ENCODE measurements at regions not wholly inside any gene's neighbourhood (a gene's known extent, or its start where the extent isn't known, plus 50 kb on each side); places are given as distances from the start of the nearest gene placed in this dataset.

DNA sequence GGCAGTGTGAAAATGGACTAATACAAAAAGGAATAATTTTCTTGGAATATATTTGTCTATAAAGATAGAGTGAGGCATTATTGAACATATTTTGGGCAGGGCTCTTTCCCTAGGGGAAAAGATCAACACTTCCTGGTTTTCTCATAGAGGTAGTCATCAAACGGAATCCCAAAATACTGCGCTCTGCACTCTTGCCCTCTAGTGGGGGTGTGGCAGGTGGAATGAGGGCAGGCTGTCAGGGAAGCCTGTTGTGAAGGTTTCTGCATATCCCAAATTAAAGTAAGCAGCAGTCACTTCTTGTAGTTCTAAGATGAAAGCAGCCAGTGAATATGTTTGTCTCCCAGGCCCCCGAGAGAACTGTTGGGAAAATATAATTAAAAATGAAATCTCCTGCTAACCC, 666.8 kb upstream of the TMEM132C start:
- TF ChIP-seq, protein P1, sequence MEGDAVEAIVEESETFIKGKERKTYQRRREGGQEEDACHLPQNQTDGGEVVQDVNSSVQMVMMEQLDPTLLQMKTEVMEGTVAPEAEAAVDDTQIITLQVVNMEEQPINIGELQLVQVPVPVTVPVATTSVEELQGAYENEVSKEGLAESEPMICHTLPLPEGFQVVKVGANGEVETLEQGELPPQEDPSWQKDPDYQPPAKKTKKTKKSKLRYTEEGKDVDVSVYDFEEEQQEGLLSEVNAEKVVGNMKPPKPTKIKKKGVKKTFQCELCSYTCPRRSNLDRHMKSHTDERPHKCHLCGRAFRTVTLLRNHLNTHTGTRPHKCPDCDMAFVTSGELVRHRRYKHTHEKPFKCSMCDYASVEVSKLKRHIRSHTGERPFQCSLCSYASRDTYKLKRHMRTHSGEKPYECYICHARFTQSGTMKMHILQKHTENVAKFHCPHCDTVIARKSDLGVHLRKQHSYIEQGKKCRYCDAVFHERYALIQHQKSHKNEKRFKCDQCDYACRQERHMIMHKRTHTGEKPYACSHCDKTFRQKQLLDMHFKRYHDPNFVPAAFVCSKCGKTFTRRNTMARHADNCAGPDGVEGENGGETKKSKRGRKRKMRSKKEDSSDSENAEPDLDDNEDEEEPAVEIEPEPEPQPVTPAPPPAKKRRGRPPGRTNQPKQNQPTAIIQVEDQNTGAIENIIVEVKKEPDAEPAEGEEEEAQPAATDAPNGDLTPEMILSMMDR (IDR thresholded peaks at IDR 0.05; ENCODE audit: insufficient read depth, low read length), result no peak
- TF ChIP-seq, protein P2, sequence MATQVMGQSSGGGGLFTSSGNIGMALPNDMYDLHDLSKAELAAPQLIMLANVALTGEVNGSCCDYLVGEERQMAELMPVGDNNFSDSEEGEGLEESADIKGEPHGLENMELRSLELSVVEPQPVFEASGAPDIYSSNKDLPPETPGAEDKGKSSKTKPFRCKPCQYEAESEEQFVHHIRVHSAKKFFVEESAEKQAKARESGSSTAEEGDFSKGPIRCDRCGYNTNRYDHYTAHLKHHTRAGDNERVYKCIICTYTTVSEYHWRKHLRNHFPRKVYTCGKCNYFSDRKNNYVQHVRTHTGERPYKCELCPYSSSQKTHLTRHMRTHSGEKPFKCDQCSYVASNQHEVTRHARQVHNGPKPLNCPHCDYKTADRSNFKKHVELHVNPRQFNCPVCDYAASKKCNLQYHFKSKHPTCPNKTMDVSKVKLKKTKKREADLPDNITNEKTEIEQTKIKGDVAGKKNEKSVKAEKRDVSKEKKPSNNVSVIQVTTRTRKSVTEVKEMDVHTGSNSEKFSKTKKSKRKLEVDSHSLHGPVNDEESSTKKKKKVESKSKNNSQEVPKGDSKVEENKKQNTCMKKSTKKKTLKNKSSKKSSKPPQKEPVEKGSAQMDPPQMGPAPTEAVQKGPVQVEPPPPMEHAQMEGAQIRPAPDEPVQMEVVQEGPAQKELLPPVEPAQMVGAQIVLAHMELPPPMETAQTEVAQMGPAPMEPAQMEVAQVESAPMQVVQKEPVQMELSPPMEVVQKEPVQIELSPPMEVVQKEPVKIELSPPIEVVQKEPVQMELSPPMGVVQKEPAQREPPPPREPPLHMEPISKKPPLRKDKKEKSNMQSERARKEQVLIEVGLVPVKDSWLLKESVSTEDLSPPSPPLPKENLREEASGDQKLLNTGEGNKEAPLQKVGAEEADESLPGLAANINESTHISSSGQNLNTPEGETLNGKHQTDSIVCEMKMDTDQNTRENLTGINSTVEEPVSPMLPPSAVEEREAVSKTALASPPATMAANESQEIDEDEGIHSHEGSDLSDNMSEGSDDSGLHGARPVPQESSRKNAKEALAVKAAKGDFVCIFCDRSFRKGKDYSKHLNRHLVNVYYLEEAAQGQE (IDR thresholded peaks at IDR 0.05; ENCODE audit: insufficient replicate concordance, low read depth), result no peak

Data from HL-60 (cell line).